Neural progenitor cell (in vitro differentiated cells): ENCODE measurements at regions not wholly inside any gene's neighbourhood (a gene's known extent, or its start where the extent isn't known, plus 50 kb on each side); places are given as distances from the start of the nearest gene placed in this dataset.

ENCODE experiments used
- DNase-seq: peaks from one replicate; pipeline ENCODE4 v3.0.0-alpha.2; 2016; ENCODE audit warnings: low spot score
- H2AFZ ChIP-seq: fragments of 200-600 bp; sonication (generic); replicated peaks from 2 replicates; pipeline ENCODE4 v1.6.1; 2016; ENCODE audit warnings: antibody characterized with exemption
- H3F3A ChIP-seq: fragments of 200-600 bp; sonication (generic); 2 replicates; pipeline ENCODE4 v1.6.1; 2016; ENCODE audit warnings: antibody characterized with exemption, low read depth
- H3K27ac ChIP-seq: fragments of 200-600 bp; sonication (generic); 2 replicates; pipeline ENCODE4 v1.5.1; 2016; ENCODE audit warnings: mild to moderate bottlenecking
- H3K27me3 ChIP-seq: fragments of 200-600 bp; sonication (generic); 2 replicates; pipeline ENCODE4 v1.6.1; 2016; ENCODE audit warnings: mild to moderate bottlenecking, moderate library complexity
- H3K36me3 ChIP-seq: fragments of 200-600 bp; sonication (generic); 2 replicates; pipeline ENCODE4 v1.5.1; 2016
- H3K4me1 ChIP-seq: fragments of 200-600 bp; sonication (generic); 2 replicates; pipeline ENCODE4 v1.6.1; 2016; ENCODE audit warnings: mixed run types
- H3K4me2 ChIP-seq: fragments of 200-600 bp; sonication (generic); 2 replicates; pipeline ENCODE4 v1.6.1; 2016
- H3K4me3 ChIP-seq: fragments of 200-600 bp; sonication (generic); 2 replicates; pipeline ENCODE4 v1.5.1; 2016
- H3K79me2 ChIP-seq: fragments of 200-600 bp; sonication (generic); 2 replicates; pipeline ENCODE4 v1.6.1; 2016; ENCODE audit warnings: low read depth
- H3K9ac ChIP-seq: fragments of 200-600 bp; sonication (generic); 2 replicates; pipeline ENCODE4 v1.6.1; 2016
- H3K9me3 ChIP-seq: fragments of 200-600 bp; sonication (generic); 2 replicates; pipeline ENCODE4 v1.5.1; 2016; ENCODE audit warnings: low read depth
- H4K20me1 ChIP-seq: fragments of 200-600 bp; sonication (generic); 2 replicates; pipeline ENCODE4 v1.6.1; 2016; ENCODE audit warnings: low read depth
- H3K27ac Mint-ChIP-seq: 3 replicates; pipeline ENCODE4 v1.8.0; 2021; ENCODE audit warnings: mixed read lengths
- H3K27me3 Mint-ChIP-seq: 2 replicates; pipeline ENCODE4 v1.8.0; 2022; ENCODE audit warnings: low read depth, mild to moderate bottlenecking, inconsistent platforms, moderate library complexity, mixed read lengths; ENCODE audit not compliant: insufficient read depth
- H3K36me3 Mint-ChIP-seq: 3 replicates; pipeline ENCODE4 v1.8.0; 2021; ENCODE audit warnings: mixed read lengths
- H3K4me1 Mint-ChIP-seq: 3 replicates; pipeline ENCODE4 v1.8.0; 2021; ENCODE audit warnings: mixed read lengths
- H3K4me3 Mint-ChIP-seq: 3 replicates; pipeline ENCODE4 v1.8.0; 2021; ENCODE audit warnings: mild to moderate bottlenecking, moderate library complexity, mixed read lengths
- H3K9me3 Mint-ChIP-seq: 3 replicates; pipeline ENCODE4 v1.8.0; 2020; ENCODE audit warnings: mixed read lengths
- EZH2 ChIP-seq: fragments of 200-600 bp; sonication (generic); IDR thresholded peaks from 2 replicates; pipeline ENCODE4 v1.6.1; 2017; ENCODE audit warnings: antibody characterized with exemption, mild to moderate bottlenecking, moderate library complexity
- EZH2phosphoT487 ChIP-seq: fragments of 200-600 bp; sonication (generic); IDR thresholded peaks from 2 replicates; pipeline ENCODE4 v1.6.1; 2017; ENCODE audit warnings: antibody characterized with exemption
- TF ChIP-seq, protein P1 (sequence below): fragments of 200-600 bp; sonication (generic); IDR thresholded peaks from 2 replicates; pipeline ENCODE4 v1.5.1; 2017; ENCODE audit warnings: antibody characterized with exemption, mild to moderate bottlenecking

DNA sequence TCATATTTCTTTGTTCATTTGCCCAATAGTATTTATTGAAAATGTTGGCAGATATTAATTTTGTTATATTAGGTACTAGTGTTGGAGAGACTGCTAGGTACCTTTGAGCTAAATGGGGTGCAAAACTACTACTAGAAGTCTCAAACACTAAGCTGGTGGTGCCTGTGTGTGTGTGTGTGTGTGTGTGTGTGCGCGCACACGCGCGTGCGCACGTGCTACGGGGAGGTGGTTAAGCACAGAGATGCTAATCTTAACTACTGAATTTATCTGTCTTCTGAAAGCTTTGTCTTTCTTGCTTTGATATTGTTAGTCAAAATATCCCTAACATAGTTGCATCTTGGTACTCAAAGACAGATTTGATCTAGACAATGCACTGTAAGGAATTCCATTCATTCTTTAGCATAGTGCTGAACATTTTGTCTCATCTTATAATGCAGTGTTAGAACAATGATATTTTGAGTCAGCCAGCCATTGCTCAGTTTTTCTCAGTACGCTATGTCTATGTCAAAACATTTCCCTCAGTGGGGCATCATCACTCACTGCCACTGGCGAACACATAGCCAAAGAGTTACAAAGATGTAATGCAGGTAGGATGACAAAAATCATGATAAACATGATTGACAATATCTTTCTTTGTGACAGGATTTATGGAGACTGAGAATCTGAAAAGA, 396.0 kb upstream of the RGPD4 start:
- Histone ChIP-seq H3K4me1 (no peaks in the 10 kb centered on the region), H4K20me1 (no peaks in the 10 kb centered on the region), H3K36me3 (no peaks in the 10 kb centered on the region), H3K27me3 (no peaks in the 10 kb centered on the region), H3K4me2 (no peak overlapping the region), H3K9ac (no peak overlapping the region), H3K4me3 (no peak overlapping the region), H3K79me2 (no peaks in the 10 kb centered on the region), H3K27ac (no peak overlapping the region), H2AFZ (no peak overlapping the region), H3F3A (no peaks in the 10 kb centered on the region), H3K9me3 (no peaks in the 10 kb centered on the region)
- peaks cover 11% of the 10 kb centered on the region for H3K9me3 Mint-ChIP-seq
- DNase-seq, result no peak
- H3K4me1 Mint-ChIP-seq, result no peaks in the 10 kb centered on the region
- H3K27me3 Mint-ChIP-seq, result peaks cover 4% of the 10 kb centered on the region
- H3K27ac Mint-ChIP-seq, result no peak overlapping the region
- no peak overlapping the region for H3K4me3 Mint-ChIP-seq
- no peaks in the 10 kb centered on the region for H3K36me3 Mint-ChIP-seq
- TF ChIP-seq EZH2 (no peak), EZH2phosphoT487 (no peak)
- TF ChIP-seq, protein P1, sequence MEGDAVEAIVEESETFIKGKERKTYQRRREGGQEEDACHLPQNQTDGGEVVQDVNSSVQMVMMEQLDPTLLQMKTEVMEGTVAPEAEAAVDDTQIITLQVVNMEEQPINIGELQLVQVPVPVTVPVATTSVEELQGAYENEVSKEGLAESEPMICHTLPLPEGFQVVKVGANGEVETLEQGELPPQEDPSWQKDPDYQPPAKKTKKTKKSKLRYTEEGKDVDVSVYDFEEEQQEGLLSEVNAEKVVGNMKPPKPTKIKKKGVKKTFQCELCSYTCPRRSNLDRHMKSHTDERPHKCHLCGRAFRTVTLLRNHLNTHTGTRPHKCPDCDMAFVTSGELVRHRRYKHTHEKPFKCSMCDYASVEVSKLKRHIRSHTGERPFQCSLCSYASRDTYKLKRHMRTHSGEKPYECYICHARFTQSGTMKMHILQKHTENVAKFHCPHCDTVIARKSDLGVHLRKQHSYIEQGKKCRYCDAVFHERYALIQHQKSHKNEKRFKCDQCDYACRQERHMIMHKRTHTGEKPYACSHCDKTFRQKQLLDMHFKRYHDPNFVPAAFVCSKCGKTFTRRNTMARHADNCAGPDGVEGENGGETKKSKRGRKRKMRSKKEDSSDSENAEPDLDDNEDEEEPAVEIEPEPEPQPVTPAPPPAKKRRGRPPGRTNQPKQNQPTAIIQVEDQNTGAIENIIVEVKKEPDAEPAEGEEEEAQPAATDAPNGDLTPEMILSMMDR, result no peak

DNA sequence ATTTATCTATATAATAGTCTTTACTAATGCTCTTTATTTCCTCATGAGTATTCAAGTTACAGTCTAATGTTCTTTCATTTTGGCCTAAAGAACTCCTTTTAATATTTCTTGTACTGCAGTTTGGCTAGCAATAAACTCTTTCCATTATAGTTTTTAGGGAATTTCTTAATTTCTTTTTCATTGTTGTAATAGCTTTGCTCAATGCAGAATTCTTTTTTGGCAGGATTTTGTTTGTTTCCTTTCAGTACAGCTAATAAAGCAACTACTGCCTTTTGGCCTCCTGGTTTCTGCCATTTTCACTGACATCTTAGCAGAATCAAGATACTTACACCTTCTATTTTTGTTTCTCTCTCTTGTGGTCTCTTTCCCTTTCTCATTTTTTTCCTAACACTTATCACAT, 390.4 kb upstream of the RGPD4 start:
- Histone ChIP-seq H2AFZ (no peak overlapping the region), H3K27me3 (no peaks in the 10 kb centered on the region), H3K4me1 (no peaks in the 10 kb centered on the region), H3F3A (no peaks in the 10 kb centered on the region), H3K79me2 (no peaks in the 10 kb centered on the region), H3K36me3 (no peaks in the 10 kb centered on the region), H3K9ac (no peak overlapping the region), H3K27ac (no peak overlapping the region), H3K4me3 (no peak overlapping the region), H4K20me1 (no peaks in the 10 kb centered on the region), H3K4me2 (no peak overlapping the region), H3K9me3 (no peaks in the 10 kb centered on the region)
- no peak for DNase-seq
- peaks cover 2% of the 10 kb centered on the region for H3K9me3 Mint-ChIP-seq
- H3K27me3 Mint-ChIP-seq, result no peaks in the 10 kb centered on the region
- H3K36me3 Mint-ChIP-seq, result no peaks in the 10 kb centered on the region
- H3K4me3 Mint-ChIP-seq, result no peak overlapping the region
- H3K27ac Mint-ChIP-seq, result no peak overlapping the region
- no peaks in the 10 kb centered on the region for H3K4me1 Mint-ChIP-seq
- TF ChIP-seq EZH2phosphoT487, result no peak
- no peak for TF ChIP-seq EZH2
- TF ChIP-seq, protein P1, result no peak

DNA sequence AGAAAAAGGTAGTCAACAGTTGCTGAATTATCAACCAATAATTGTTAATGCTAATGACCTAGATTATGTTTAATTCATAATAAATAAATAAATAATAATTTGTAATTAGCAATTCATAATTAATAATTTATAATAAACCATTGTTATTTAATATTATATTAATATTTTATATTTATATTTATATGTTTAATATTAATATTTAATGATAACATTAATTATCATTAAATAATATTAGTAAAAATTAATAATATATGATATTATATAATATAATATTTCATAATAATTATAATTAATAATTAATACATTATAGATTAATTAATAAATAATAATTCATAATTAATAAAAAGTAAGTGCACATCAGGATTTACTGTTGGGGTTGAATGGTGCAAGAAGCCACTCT, 389.4 kb upstream of the RGPD4 start:
- H3K27me3 ChIP-seq, result no peaks in the 10 kb centered on the region
- Mint-ChIP-seq H3K4me1 (no peaks in the 10 kb centered on the region), H3K27ac (no peak overlapping the region), H3K27me3 (no peaks in the 10 kb centered on the region), H3K36me3 (no peaks in the 10 kb centered on the region), H3K9me3 (peaks cover 2% of the 10 kb centered on the region), H3K4me3 (no peak overlapping the region)
- no peaks in the 10 kb centered on the region for H3F3A ChIP-seq
- no peak overlapping the region for H2AFZ ChIP-seq
- H3K79me2 ChIP-seq, result no peaks in the 10 kb centered on the region
- H3K9ac ChIP-seq, result no peak overlapping the region
- H3K4me2 ChIP-seq, result no peak overlapping the region
- no peak for TF ChIP-seq EZH2phosphoT487
- no peak for TF ChIP-seq EZH2
- TF ChIP-seq, protein P1, result no peak
- H3K4me3 ChIP-seq, result no peak overlapping the region
- no peak for DNase-seq
- no peaks in the 10 kb centered on the region for H3K4me1 ChIP-seq
- H3K27ac ChIP-seq, result no peak overlapping the region
- H3K36me3 ChIP-seq, result no peaks in the 10 kb centered on the region
- no peaks in the 10 kb centered on the region for H4K20me1 ChIP-seq
- H3K9me3 ChIP-seq, result no peaks in the 10 kb centered on the region
